BE2C (cell line): ENCODE measurements at regions not wholly inside any gene's neighbourhood (a gene's known extent, or its start where the extent isn't known, plus 50 kb on each side); places are given as distances from the start of the nearest gene placed in this dataset.

ENCODE experiments used
- DNase-seq: peaks from one replicate; pipeline ENCODE4 v3.0.0-alpha.2; 2020
- H3K27me3 ChIP-seq: fragments of 250-450 bp; sonication (Bioruptor Pico); 2 replicates; pipeline ENCODE4 v1.5.1; 2020; ENCODE audit warnings: mild to moderate bottlenecking
- H3K36me3 ChIP-seq: fragments of 250-450 bp; sonication (Bioruptor Pico); 2 replicates; pipeline ENCODE4 v1.5.1; 2020; ENCODE audit warnings: mild to moderate bottlenecking
- H3K4me1 ChIP-seq: fragments of 250-450 bp; sonication (Bioruptor Pico); 2 replicates; pipeline ENCODE4 v1.5.1; 2020
- H3K4me3 ChIP-seq: 2 replicates; pipeline ENCODE4 v1.5.1; 2011; ENCODE audit warnings: low read depth, low read length
- H3K9me3 ChIP-seq: fragments of 250-450 bp; sonication (Bioruptor Pico); 2 replicates; pipeline ENCODE4 v1.5.1; 2020
- TF ChIP-seq, protein P1 (sequence below): IDR thresholded peaks from 2 replicates; pipeline ENCODE4 v1.5.1; 2012; ENCODE audit warnings: mild to moderate bottlenecking, low read depth, low read length

GRCh38 chr3:19065027-19065426, 83.3 kb upstream of the KCNH8 start:
- H3K9me3 ChIP-seq: no peaks in the 10 kb centered on the region
- peaks cover 4% of the 10 kb centered on the region; the same call in 1 of the 2 replicates for H3K4me1 ChIP-seq
- TF ChIP-seq, protein P1, sequence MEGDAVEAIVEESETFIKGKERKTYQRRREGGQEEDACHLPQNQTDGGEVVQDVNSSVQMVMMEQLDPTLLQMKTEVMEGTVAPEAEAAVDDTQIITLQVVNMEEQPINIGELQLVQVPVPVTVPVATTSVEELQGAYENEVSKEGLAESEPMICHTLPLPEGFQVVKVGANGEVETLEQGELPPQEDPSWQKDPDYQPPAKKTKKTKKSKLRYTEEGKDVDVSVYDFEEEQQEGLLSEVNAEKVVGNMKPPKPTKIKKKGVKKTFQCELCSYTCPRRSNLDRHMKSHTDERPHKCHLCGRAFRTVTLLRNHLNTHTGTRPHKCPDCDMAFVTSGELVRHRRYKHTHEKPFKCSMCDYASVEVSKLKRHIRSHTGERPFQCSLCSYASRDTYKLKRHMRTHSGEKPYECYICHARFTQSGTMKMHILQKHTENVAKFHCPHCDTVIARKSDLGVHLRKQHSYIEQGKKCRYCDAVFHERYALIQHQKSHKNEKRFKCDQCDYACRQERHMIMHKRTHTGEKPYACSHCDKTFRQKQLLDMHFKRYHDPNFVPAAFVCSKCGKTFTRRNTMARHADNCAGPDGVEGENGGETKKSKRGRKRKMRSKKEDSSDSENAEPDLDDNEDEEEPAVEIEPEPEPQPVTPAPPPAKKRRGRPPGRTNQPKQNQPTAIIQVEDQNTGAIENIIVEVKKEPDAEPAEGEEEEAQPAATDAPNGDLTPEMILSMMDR: peak; percentile 65
- DNase-seq: peak; percentile 23
- H3K4me3 ChIP-seq: peak overlapping the region; percentile 22
- no peaks in the 10 kb centered on the region for H3K27me3 ChIP-seq
- no peaks in the 10 kb centered on the region for H3K36me3 ChIP-seq

DNA sequence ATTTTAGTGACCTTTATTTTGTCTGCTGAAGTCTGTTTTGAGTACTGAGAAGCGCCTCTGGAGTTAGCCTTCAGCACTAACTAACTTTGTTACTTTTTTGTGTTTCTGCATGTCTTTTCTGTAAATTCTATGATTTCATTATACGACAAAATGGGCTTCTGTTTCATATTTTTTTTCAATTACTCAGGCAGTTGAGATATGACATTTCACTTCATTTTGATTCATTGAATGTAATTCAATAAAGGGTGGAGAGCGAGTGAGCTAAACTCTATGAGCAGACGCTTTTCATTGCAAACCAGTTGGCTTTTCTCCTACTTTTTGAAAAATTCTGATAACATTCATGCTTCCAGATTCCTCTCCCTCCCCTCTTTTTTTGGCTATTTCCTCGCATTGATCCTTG, 84.4 kb upstream of the KCNH8 start:
- H3K4me1 ChIP-seq: peaks cover 4% of the 10 kb centered on the region; the same call in 1 of the 2 replicates
- TF ChIP-seq, protein P1: no peak
- H3K36me3 ChIP-seq: no peaks in the 10 kb centered on the region
- peak overlapping the region; percentile 21 for H3K4me3 ChIP-seq
- H3K27me3 ChIP-seq: no peaks in the 10 kb centered on the region
- H3K9me3 ChIP-seq: no peaks in the 10 kb centered on the region
- DNase-seq: no peak

DNA sequence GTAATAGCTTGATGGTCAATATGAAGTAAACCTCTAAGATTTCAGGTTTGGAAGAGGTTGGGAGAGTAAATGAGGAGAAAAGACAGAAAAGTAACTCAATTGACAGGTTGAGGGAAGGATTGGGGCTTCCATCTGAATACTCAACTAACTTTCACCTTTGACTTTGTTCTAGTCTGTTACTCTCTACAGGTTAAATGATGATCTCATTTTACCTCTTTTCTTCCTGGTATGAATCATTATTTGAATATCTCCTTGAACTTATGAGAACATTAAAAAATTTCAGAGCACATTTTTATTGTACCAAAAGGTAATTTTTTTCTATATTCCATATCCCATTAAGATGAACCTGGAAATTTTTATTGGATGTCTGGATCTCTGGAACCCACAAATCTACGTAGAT, 87.9 kb upstream of the KCNH8 start:
- TF ChIP-seq, protein P1: no peak
- DNase-seq: no peak
- Histone ChIP-seq H3K4me1 (peaks cover 4% of the 10 kb centered on the region; the same call in 1 of the 2 replicates), H3K36me3 (no peaks in the 10 kb centered on the region), H3K4me3 (no peak overlapping the region), H3K27me3 (no peaks in the 10 kb centered on the region), H3K9me3 (no peaks in the 10 kb centered on the region)

- no peaks in the 10 kb centered on the region for H3K4me1 ChIP-seq
- no peaks in the 10 kb centered on the region for H3K36me3 ChIP-seq
- H3K4me3 ChIP-seq: no peak overlapping the region
- DNase-seq: no peak
- no peaks in the 10 kb centered on the region for H3K9me3 ChIP-seq
- H3K27me3 ChIP-seq: no peaks in the 10 kb centered on the region
- TF ChIP-seq, protein P1: no peak
These were observed 95.4 kb upstream of the KCNH8 start for GRCh38 chr3:19052874-19053273.

DNA sequence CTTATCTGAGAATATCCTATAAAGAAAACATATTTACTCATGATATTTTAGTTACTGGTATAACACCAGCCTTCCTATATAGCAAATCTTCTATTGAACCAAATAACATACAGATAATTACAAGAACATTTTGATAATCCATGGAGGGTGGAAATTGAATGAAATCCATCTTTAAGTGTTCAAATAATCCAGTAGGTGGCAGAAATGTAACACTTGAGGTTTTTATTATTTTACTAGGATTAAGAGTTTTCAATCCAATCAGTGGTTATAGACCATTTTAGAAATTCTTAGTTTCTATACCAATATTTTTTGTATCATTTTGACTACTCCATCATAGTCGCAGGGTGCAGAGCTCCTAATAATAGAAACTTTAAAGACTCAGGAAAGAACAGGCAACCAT, 101.9 kb upstream of the KCNH8 start:
- H3K9me3 ChIP-seq: no peaks in the 10 kb centered on the region
- no peaks in the 10 kb centered on the region for H3K4me1 ChIP-seq
- no peaks in the 10 kb centered on the region for H3K36me3 ChIP-seq
- TF ChIP-seq, protein P1: no peak
- no peaks in the 10 kb centered on the region for H3K27me3 ChIP-seq
- DNase-seq: no peak
- H3K4me3 ChIP-seq: no peak overlapping the region

DNA sequence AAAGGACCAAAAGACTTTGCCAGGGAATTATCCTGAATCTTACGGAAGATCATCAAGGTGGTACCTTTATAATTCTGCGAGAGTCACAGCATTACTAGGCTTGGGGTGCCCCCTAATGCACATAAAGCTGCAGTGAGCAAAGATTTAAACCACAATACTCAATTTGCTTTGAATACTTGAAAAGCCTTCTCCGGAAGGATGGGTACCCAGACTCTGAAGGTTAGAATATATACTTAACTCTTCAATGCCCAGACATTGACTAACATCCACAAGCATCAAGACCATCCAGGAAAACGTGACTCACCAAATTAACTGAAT, 117.8 kb upstream of the KCNH8 start:
- Histone ChIP-seq H3K27me3 (no peaks in the 10 kb centered on the region), H3K4me1 (no peaks in the 10 kb centered on the region)
- TF ChIP-seq, protein P1: peak; percentile 14

More for the DNA sequence above, 117.8 kb upstream of the KCNH8 start:
- Histone ChIP-seq H3K9me3 (no peaks in the 10 kb centered on the region), H3K4me3 (no peak overlapping the region), H3K36me3 (no peaks in the 10 kb centered on the region)
- no peak for DNase-seq
